HS-27A (cell line): ENCODE measurements at regions not wholly inside any gene's neighbourhood (a gene's known extent, or its start where the extent isn't known, plus 50 kb on each side); places are given as distances from the start of the nearest gene placed in this dataset.

Experiments
- DNase-seq: peaks from one replicate; pipeline ENCODE4 v3.0.0-alpha.2; 2012; ENCODE audit warnings: low read depth, missing footprints

GRCh38 chr14:28482251-28483040 lies 284.1 kb upstream of the FOXG1 start:
- DNase-seq, result no peak

- no peak for DNase-seq
Measured at GRCh38 chr14:28483506-28483905, 283.1 kb upstream of the FOXG1 start.

- no peak for DNase-seq
Measured at GRCh38 chr14:28488684-28489083, 277.9 kb upstream of the FOXG1 start.

GRCh38 chr14:28493516-28493915 lies 273.1 kb upstream of the FOXG1 start:
- DNase-seq, result no peak

GRCh38 chr14:28494196-28494595 lies 272.4 kb upstream of the FOXG1 start:
- no peak for DNase-seq

GRCh38 chr14:28496364-28496763 lies 270.2 kb upstream of the FOXG1 start:
- DNase-seq, result no peak

GRCh38 chr14:28502517-28502916 lies 264.1 kb upstream of the FOXG1 start:
- DNase-seq, result no peak

- DNase-seq, result no peak
Measured at GRCh38 chr14:28515571-28515970, 251.0 kb upstream of the FOXG1 start.

GRCh38 chr14:28536889-28537288 lies 229.7 kb upstream of the FOXG1 start:
- no peak for DNase-seq

GRCh38 chr14:28542040-28542439 lies 224.5 kb upstream of the FOXG1 start:
- DNase-seq, result no peak

GRCh38 chr14:28565345-28565744 lies 201.2 kb upstream of the FOXG1 start:
- no peak for DNase-seq

- DNase-seq, result no peak
Measured at GRCh38 chr14:28570391-28570790, 196.2 kb upstream of the FOXG1 start.

GRCh38 chr14:28571636-28572035 lies 195.0 kb upstream of the FOXG1 start:
- DNase-seq, result no peak

GRCh38 chr14:28576523-28576922 lies 190.1 kb upstream of the FOXG1 start:
- no peak for DNase-seq

GRCh38 chr14:28577187-28577586 lies 189.4 kb upstream of the FOXG1 start:
- no peak for DNase-seq

- peak; percentile 89 for DNase-seq
Measured at GRCh38 chr14:28577711-28578131, 188.9 kb upstream of the FOXG1 start.

GRCh38 chr14:28584951-28585350 lies 181.6 kb upstream of the FOXG1 start:
- no peak for DNase-seq

GRCh38 chr14:28589792-28590191 lies 176.8 kb upstream of the FOXG1 start:
- no peak for DNase-seq

- DNase-seq, result no peak
Measured at GRCh38 chr14:28596391-28596790, 170.2 kb upstream of the FOXG1 start.

- no peak for DNase-seq
Measured at GRCh38 chr14:28599191-28599590, 167.4 kb upstream of the FOXG1 start.

- DNase-seq, result no peak
Measured at GRCh38 chr14:28599605-28600004, 167.0 kb upstream of the FOXG1 start.

- DNase-seq, result no peak
Measured at GRCh38 chr14:28603606-28604005, 163.0 kb upstream of the FOXG1 start.

GRCh38 chr14:28607661-28608060 lies 158.9 kb upstream of the FOXG1 start:
- DNase-seq, result no peak

- no peak for DNase-seq
Measured at GRCh38 chr14:28608443-28608842, 158.1 kb upstream of the FOXG1 start.
